ENCODE measurements at regions not wholly inside any gene's neighbourhood (a gene's known extent, or its start where the extent isn't known, plus 50 kb on each side); places are given as distances from the start of the nearest gene placed in this dataset.

DNA sequence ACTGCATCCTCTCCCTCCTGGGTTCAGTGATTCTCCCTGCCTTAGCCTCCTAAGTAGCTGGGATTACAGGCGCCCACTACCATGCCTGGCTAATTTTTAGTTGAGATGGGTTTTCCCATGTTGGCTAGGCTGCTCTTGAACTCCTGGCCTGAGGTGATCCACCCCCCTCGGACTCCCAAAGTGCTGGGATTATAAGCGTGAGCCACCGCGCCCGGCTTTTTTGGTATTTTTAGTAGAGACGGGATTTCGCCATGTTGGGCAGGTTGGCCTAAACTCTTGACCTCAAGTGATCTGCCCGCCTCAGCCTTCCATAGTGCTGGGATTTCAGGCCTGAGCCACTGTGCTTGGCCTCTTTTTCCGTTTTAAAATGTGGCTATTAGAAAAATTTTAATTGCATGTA, 343.8 kb upstream of the RBFOX1 start:
- DNase-seq: no peak

DNA sequence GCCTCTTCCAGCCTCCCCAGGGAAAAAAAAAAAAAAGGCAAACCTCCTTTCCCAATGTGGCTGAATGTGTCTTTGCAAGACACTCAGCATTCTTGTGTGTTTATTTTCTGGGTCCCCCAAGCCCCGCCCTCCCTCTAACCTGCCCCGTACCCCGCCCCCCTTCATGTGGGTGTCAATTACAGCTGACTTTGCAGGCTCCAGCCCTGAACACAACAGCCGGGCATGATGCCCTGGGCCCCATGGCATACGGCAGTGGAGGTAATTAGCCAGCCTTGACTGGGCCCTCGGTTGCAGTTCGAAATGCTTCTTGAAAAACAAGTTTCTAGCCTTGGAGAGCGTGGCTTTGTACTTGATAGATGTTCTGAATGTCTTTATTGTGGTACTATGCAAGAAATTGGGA, 354.7 kb upstream of the RBFOX1 start:
- no peak for DNase-seq

DNA sequence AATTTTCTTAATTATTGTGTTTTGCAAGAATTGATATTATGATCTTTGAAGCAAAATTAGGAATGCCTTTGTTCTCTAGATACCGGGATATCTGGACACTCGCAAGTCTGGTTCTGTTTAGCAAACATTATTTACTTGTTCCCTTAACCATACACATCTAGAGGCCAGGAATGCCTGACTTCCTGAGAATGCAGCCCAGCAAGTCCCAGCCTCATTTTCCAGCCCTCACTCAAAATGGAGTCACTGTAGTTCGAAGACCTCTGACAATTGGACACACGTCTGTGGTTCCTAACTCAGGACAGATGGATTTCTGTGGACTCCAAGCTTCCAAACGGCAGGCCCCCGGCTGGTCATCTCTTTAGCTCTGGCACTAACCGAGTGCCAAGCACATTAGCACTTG, 355.4 kb upstream of the RBFOX1 start:
- DNase-seq: no peak

DNA sequence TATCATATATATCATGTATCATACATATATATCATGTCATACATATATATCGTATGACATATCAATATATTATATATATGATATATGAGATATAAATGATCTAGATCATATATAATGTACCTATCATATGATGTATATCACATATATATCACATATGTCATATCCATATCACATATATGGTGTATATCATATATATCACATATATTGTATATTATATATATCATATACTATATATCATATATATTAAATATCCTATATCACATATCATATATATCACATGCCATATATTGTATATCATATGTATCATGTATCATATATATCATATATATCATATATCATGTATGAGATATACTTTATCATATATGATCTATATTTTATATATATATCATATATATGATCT, 355.9 kb upstream of the RBFOX1 start:
- DNase-seq: no peak

DNA sequence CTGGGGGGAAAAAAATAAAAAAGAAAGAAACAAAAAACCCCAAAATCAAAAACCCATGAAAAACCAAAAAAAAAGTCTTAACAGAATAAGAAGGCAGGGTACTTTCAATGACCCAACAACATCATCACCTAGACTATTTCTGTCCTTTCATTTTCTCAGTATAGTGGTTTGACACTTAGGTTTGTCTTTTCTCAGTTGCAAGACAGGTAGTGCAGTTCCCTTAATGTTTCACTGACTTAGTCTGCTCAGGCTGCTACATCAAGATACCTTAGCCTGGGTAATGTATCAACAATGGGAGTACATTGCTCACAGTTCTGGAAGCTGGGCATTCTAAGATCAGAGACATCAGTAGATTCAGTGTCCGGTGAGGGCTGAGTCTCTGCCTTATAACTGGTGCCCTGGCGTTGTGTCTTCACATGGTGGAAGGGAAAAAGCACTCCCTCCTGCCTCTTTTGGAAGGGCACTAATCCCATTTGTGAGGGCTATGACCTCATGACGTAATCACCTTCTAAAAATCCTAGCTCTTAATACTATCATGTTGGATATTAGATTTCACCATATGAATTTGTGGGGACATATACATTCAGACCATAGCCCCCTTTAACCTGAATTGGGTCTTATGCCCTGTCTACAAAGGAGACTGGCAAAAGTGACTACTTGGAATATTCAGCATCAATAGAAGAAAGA, 362.3 kb upstream of the RBFOX1 start:
- DNase-seq: no peak

DNA sequence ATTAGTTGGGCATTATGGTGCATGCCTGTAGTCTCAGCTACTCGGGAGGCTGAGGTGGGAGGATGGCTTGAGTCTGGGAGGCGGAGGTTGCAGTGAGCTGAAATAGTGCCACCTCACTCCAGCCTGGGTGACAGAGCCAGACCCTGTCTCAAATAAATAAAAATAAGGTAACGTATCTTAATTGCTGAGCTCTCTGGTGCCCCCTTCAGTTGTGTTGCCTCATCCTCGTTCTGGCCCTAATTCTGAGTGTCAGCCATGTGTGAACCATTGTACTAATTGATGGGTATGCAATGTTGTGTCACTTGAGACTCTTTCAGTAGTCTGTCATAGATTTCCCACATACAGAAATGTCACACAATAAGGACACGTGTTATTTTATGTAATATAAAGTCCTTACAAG, 363.1 kb upstream of the RBFOX1 start:
- no peak for DNase-seq

DNA sequence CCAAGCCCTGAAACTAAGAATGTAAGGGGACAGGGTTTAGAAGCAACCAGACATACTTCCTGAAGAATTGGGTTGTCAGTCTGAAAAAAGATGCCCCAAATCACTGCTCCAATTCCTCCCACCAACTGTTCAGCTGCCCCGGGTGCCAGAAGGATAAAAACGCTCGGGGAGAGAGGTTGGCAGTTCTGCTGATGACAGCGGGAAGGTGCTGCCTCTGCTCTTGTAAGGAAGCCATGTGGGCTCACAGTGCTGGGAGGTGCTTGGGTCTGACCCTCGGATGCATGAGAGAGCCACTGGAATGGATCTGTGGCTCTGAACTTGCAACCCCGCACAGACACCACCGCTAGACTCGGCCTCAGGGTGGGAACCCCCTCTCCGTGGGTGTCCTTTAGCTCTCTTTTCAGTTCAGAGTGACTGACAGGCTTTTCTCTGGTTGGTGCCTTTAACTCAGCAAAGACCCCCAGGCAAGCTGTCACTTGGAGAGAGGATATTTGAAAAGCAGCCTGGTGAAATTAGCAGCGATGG, 364.8 kb upstream of the RBFOX1 start:
- DNase-seq: no peak

DNA sequence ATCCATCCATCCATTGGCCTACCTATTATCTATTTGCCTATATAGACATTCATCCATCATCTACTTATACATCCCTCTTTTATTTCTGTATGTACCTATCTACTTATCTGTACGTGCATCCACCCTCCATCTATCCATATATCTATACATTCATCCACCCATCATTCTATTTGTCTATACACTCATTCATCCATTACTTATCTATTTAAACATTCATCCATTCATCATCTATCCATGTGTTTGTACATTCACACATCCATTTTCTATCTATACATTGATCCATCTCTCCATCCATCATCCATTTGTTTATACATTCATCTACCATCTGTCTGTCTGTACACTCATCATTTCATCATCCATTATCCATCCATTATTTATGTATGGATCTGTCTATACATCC, 365.7 kb upstream of the RBFOX1 start:
- DNase-seq: no peak

DNA sequence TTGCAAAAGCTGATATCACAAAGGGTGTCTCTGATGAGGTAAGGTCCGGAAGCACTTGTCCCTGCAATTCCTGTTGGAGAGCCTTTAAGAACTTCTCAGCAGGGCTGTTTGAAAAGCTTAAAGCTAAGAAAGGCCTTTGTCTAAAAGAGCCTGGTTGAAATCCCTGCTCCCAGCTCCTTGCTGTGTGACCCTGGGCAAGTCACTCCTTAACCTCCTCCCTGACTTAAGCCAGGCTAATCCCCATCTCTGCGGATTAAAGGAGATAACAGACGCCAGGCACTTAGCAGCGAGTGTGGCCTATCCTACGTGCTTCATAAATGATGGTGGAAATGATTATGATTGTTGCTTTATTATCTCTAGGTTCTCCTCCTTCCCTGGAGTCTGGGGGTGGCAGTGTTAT, 368.0 kb upstream of the RBFOX1 start:
- no peak for DNase-seq

DNA sequence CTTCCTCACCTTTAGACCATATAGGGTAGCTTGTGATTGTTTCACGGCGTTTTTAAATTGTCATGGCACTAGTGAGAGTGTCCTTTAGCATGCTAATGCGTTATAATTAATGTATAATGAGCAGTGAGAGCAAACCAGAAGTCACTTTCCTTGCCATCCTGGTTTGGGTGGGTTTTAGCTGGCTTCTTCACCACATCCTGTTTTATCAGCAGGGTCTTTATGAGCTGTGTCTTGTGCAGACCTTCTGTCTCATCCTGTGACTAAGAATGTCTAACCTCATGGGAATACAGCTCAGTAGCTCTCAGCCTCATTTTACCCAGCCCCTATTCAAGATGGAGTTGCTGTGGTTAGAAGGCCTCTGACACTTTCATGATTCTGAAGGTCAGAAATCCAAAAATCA, 370.9 kb upstream of the RBFOX1 start:
- DNase-seq: no peak

DNA sequence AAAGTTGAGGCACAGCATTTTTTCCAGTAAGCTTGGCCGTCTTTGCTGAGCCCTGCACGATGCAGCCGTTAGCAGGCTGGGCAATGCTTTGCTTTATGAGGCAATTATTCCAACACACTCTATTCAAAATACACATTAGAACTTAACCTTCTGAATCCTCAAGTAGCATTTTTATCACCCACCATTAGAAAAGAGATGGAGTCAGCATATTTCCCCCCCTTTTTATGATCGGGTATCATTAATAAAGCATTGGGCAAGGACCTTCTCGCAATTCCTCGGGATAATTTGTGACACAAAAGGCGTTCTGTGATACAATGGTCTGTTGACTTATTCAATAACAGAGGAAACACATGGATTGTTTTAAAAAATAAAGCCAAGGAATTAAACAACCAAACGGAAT, 374.5 kb upstream of the RBFOX1 start:
- DNase-seq: no peak

DNA sequence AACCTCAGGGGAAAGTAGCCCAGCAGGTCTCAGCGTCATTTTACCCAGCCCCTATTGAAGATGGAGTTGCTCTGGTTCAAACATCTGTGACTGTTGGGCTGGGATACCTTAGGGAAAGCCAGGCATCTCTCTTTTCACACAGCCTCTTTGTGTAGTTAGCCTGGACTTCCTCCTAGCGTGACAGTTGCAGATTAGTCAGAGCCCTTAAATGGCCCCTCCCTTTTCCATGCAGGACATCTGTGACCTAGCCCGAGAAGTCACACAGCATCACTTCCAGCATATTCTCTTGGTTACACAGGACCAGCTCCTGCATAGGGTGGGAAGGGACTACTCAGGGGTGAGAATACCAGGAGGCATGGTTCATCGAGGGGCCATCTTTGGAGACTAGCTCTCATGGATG, 375.0 kb upstream of the RBFOX1 start:
- no peak for DNase-seq

DNA sequence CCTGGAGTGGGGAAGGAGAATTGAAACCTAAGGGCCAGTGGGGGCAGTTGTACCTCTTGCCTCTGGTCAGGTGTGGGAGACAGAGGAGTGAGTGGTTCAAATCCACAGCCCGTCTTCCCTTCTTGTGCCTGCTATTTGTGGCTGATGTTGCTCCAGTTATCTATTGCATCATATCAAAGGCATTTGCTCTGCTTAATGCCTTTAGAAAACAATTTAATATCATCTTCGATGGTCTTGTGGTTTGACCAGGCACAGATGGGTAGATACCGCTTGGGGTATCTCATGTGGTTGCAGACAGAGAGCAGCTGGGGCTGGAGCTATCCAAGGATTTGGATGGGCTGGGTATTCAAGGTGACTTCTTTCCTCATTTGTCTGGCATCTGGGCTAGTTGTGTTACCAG, 376.1 kb upstream of the RBFOX1 start:
- no peak for DNase-seq

DNA sequence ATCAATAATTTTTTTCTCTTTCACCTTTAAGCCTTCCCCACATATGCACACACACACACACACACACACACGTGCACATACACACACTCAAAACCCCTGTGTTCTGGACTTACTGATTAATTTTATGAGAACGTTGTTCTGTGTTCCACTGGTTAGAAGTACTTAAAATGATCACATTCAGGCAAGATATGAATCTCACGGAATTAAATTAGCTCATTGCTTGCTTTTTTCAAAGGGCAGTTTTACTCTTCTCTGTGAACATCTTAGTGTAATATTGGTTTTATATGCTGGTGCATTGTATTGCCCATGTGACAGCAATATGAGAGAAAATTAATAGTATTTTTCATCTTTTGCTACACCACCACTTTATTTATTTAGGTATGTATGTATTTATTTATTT, 377.3 kb upstream of the RBFOX1 start:
- no peak for DNase-seq

DNA sequence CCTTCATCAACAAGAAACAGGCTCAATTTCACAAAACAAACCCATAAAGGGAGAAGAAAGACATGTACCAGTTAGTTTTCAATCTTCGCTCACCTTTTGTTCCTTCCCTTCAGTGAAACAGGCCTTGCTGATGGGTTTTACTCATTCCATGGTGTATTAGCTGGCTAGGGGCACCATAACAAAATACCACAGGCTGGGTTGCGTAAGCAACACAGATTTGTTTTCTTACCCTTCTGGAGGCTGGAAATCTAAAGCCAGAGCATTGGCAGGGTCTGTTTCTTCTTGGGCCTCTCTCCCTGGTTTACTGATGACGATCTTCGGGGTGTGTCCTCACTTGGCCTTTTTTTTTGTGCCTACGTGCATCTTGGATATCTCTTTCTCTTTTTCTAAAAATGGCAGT, 383.4 kb upstream of the RBFOX1 start:
- DNase-seq: no peak

DNA sequence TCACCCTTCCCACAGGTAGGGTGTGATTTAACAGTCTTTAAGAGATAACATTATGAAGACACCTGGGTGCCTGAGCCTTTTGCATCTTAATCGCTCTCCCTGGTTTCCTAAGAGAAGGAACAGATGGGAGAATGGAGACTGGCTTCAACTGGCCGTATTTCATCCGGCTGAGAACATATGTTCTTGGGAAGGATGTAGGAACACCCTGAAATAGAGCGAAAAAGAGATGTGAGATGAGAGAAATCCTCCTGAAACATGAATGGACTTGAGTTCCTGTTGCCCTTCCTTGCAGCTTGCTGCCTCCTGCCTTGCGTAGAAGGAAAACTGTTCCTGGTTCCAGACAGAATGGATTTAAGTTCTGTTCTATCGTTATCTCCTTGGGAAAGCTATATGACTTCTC, 385.4 kb upstream of the RBFOX1 start:
- DNase-seq: no peak

DNA sequence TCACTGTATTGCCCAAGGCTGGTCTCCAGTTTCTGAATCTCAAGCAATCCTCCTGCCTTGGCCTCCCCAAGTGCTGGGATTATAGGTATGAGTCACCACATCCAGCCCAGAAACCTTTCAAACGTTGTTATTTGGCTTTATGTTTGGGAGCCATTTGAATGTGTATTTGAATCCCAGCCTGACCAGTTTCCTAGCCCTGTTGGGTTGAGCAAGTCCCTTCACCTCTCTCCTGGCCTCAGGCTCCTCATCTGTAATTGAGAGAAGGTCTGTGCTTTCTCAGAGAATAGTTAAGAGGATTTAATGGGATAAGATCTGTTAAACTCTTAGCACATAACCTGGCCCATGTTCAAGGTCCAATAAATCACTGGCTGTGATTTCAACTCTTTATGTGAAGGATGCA, 385.8 kb upstream of the RBFOX1 start:
- DNase-seq: no peak

DNA sequence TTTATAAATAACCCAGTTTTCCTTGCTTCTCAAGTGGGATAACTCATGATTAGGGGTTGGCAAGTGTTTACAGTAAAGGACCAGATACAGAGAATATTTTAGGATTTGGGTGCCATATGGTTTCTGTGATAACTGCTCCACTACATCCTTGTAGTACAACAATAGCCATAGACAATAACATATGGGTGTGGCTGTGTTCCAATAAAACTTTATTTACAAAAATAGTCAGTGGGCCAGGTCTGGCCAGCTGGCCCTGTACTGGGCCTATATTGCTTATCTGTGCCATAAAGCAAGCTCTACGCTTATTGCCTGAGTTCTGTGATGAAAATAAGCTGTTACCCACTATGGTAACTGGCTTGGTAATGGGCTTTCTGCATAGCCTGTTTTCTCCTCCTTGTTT, 386.5 kb upstream of the RBFOX1 start:
- DNase-seq: no peak

DNA sequence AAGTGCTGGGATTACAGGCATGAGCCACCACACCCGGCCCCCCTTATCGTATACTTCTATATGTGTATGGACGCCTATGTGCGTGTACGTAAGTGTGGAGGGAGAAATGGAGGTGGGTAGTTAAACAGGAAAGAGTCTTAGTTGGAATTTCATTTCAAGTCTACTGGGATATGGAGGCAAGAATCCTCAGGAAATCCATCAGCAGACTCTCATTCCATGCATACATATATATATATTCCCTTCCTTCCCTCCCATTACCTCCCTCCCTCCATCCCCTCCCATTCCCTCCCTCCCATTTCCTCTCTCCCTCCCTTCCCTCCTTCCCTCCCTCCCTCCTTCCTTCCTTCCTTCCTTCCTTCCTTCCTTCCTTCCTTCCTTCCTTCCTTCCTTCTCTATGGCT, 391.7 kb upstream of the RBFOX1 start:
- DNase-seq: no peak

DNA sequence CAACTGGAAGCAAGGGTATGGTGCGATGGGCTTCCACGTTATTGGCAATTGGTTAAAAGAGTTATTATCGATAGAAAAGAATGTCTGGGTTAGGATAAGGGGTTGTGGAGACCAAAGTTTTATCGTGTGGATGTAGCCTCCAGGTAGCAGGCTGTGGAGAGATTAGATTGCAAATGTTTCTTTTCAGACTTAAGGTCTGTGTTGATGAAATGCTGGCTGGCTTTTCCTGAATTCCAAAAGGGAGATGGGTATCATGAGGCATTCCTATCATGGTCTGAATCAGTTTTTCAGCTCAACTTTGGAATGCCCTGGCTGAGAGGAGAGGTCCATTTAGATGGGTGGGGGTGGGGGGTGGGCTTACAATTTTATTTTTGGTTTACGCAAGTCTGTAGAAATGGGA, 395.0 kb upstream of the RBFOX1 start:
- no peak for DNase-seq

DNA sequence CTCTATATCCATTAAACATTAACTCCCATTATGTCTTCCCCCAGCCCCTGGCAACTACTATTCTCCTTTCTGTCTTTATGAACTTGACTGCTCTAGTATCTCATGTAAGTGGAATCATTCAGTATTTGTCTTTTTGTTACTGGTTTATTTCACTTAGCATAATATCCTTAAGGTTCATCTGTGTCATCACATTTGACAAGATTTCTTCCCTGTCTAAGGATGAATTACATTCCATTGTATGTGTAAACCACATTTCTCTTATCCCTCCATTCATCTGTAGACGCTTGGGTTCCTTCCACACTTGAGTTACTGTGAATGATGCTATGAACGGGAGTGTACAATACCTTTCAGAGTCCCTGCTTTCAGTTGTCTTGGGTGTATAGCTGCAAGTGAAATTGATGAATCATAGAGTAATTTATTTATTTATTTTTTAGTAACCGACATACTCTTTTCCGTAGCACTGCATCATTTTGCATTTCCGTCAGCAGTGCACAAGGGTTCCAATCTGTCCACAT, 399.7 kb upstream of the RBFOX1 start:
- DNase-seq: no peak

DNA sequence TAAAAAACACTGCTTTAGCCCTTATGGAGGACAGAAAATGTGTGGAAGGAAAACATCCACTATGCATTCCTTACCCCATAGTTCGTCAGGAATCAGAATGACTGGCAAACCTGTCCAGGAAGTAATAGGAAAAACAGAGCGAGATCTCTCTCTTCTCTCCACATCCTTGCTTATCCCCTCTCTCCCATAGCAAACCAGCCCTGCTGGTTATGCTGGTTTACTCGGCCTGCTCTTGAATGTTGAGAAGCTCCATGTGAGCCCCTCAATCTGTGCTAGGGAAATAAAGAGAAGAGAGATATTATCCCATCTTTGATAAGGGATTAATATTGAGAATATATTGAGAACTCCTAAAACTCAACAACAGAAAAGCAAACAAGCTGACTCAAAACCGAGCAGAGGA, 402.8 kb upstream of the RBFOX1 start:
- no peak for DNase-seq

DNA sequence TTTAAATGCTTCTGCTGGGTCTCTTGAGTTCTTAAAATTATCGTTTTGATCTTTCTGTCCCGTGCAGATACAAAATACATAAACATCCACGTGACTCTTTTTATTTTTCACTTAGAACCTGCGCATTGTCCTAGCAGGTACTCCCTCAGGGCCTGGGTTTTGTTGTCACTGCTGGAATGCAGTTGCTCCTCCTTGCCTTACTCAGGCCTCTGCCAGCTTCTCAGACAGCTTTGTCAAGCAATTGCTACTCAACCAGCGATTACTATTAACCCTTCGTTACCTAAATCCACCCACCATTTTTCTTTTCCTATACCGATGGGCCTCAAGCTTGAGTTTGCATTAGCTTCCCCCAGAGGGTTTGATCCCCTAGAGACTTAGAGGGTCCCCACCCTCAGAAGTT, 405.9 kb upstream of the RBFOX1 start:
- no peak for DNase-seq

DNA sequence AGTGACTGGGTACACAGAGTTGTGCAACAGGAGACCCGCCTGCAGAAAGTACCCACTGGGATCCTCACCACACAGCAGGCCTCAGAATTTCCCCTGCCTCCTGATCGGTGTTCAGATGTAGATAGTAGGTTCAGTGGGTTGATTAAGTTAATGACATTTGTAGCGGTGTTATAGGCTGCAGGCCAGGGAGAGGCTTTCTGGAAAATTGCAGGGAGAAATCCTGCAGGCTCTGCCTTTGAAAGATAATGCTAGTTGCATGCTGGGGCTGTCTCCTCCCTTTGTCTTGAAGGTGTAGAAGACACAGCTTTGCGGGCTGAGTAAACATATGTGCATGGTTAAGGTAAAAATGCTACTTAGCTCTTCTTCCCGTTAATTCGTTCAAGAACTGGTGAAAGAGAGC, 406.3 kb upstream of the RBFOX1 start:
- DNase-seq: no peak

DNA sequence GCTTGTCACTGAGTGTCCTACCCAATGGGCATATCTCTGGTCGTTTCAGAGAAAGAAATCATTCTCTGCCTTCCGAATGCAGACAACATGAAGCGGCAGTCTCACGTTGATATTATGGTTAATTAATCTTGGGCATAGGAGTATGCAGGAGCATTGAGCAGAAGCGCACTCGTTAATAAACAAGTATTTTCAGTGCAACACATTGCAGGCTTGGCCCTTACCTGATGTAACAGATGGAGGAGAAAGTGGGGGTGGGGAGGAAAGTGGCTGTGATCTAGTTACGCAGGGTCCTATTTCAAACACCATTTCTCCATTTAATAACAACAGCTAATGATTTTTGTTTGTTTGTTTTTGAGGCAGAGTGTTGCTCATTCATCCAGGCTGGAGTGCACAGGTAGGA, 414.0 kb upstream of the RBFOX1 start:
- DNase-seq: no peak
